ENCODE measurements at regions not wholly inside any gene's neighbourhood (a gene's known extent, or its start where the extent isn't known, plus 50 kb on each side); places are given as distances from the start of the nearest gene placed in this dataset.

GRCh38 chr18:43486462-43486861 lies 209.2 kb upstream of the SYT4 start:
- no TSS peak for BruUV-seq (replicated peaks)
- peaks cover 13% of the 10 kb centered on the region for H3K9me3 ChIP-seq (ENCODE audit: low read depth, low read length, poor library complexity, severe bottlenecking)
- H3K27ac ChIP-seq (ENCODE audit: low read depth, low read length, poor library complexity, severe bottlenecking) = no peak overlapping the region
- TF ChIP-seq, protein P1, sequence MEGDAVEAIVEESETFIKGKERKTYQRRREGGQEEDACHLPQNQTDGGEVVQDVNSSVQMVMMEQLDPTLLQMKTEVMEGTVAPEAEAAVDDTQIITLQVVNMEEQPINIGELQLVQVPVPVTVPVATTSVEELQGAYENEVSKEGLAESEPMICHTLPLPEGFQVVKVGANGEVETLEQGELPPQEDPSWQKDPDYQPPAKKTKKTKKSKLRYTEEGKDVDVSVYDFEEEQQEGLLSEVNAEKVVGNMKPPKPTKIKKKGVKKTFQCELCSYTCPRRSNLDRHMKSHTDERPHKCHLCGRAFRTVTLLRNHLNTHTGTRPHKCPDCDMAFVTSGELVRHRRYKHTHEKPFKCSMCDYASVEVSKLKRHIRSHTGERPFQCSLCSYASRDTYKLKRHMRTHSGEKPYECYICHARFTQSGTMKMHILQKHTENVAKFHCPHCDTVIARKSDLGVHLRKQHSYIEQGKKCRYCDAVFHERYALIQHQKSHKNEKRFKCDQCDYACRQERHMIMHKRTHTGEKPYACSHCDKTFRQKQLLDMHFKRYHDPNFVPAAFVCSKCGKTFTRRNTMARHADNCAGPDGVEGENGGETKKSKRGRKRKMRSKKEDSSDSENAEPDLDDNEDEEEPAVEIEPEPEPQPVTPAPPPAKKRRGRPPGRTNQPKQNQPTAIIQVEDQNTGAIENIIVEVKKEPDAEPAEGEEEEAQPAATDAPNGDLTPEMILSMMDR (conservative IDR thresholded peaks at IDR 0.05; ENCODE audit: low read depth, low read length) = no peak
- TF ChIP-seq EZH2 (IDR thresholded peaks at IDR 0.05; ENCODE audit: borderline replicate concordance, low read depth, low read length, poor library complexity, severe bottlenecking) = no peak
- ChIA-PET CTCF (no interaction called here), POLR2A (ENCODE audit: low non-redundant PET) (no interaction called here)
- H3K4me3 ChIP-seq (ENCODE audit: low read depth, low read length, poor library complexity, severe bottlenecking) = no peak overlapping the region
- H3K27me3 ChIP-seq (replicated peaks; ENCODE audit: insufficient read depth, low read depth, low read length, poor library complexity) = no peaks in the 10 kb centered on the region
- H3K36me3 ChIP-seq (ENCODE audit: insufficient read depth, low read length, poor library complexity, severe bottlenecking) = no peaks in the 10 kb centered on the region
- intact Hi-C loops (cut with micrococcal nuclease; ENCODE audit: unreplicated experiment) = no loop called here
- no peaks in the 10 kb centered on the region for H3K4me1 ChIP-seq (ENCODE audit: insufficient read depth, low read length, poor library complexity, severe bottlenecking)
- peak; percentile 4 for DNase-seq (ENCODE audit: low spot score)

DNA sequence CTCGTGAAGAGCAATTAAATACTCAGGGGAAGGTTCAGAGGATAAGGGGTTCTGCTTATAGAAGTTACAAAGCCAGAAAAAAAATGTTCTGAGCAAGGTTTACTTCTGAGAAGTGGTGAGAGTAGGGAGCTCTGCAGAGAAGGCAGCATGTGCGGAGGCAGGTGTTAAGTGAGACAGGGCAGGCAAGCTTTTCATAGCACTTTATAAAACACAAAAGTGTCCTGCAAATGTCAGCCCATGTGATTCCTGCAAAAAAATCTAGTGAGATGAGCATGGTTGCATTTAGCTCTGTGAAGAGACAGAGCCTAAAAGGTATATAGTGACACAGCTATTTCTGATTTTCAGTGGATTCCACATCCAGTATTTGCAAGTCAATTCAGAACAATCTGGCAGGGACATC lies 223.8 kb upstream of the SYT4 start:
- POLR2A ChIA-PET (ENCODE audit: low non-redundant PET) = no interaction called here
- Histone ChIP-seq H3K4me1 (ENCODE audit: insufficient read depth, low read length, poor library complexity, severe bottlenecking) (no peaks in the 10 kb centered on the region), H3K27me3 (replicated peaks; ENCODE audit: insufficient read depth, low read depth, low read length, poor library complexity) (no peaks in the 10 kb centered on the region), H3K4me3 (ENCODE audit: low read depth, low read length, poor library complexity, severe bottlenecking) (no peak overlapping the region), H3K36me3 (ENCODE audit: insufficient read depth, low read length, poor library complexity, severe bottlenecking) (no peaks in the 10 kb centered on the region), H3K9me3 (ENCODE audit: low read depth, low read length, poor library complexity, severe bottlenecking) (no peaks in the 10 kb centered on the region), H3K27ac (ENCODE audit: low read depth, low read length, poor library complexity, severe bottlenecking) (no peak overlapping the region)
- BruUV-seq (replicated peaks) = no TSS peak
- CTCF ChIA-PET = no interaction called here
- DNase-seq (ENCODE audit: low spot score) = no peak
- no peak for TF ChIP-seq EZH2 (IDR thresholded peaks at IDR 0.05; ENCODE audit: borderline replicate concordance, low read depth, low read length, poor library complexity, severe bottlenecking)
- intact Hi-C loops (cut with micrococcal nuclease; ENCODE audit: unreplicated experiment) = no loop called here

- TF ChIP-seq EZH2 (IDR thresholded peaks at IDR 0.05; ENCODE audit: borderline replicate concordance, low read depth, low read length, poor library complexity, severe bottlenecking) = no peak
- TF ChIP-seq, protein P1 (conservative IDR thresholded peaks at IDR 0.05; ENCODE audit: low read depth, low read length) = no peak
- CTCF ChIA-PET = no interaction called here
- intact Hi-C loops (cut with micrococcal nuclease; ENCODE audit: unreplicated experiment) = no loop called here
- peaks cover 23% of the 10 kb centered on the region for H3K9me3 ChIP-seq (ENCODE audit: low read depth, low read length, poor library complexity, severe bottlenecking)
- no TSS peak for BruUV-seq (replicated peaks)
- no peaks in the 10 kb centered on the region for H3K36me3 ChIP-seq (ENCODE audit: insufficient read depth, low read length, poor library complexity, severe bottlenecking)
- no peak overlapping the region for H3K4me3 ChIP-seq (ENCODE audit: low read depth, low read length, poor library complexity, severe bottlenecking)
- POLR2A ChIA-PET (ENCODE audit: low non-redundant PET) = no interaction called here
- DNase-seq (ENCODE audit: low spot score) = no peak
- H3K27me3 ChIP-seq (replicated peaks; ENCODE audit: insufficient read depth, low read depth, low read length, poor library complexity) = no peaks in the 10 kb centered on the region
- no peak overlapping the region for H3K27ac ChIP-seq (ENCODE audit: low read depth, low read length, poor library complexity, severe bottlenecking)
- H3K4me1 ChIP-seq (ENCODE audit: insufficient read depth, low read length, poor library complexity, severe bottlenecking) = no peaks in the 10 kb centered on the region
Observed at GRCh38 chr18:43506935-43507334, 229.6 kb upstream of the SYT4 start.

DNA sequence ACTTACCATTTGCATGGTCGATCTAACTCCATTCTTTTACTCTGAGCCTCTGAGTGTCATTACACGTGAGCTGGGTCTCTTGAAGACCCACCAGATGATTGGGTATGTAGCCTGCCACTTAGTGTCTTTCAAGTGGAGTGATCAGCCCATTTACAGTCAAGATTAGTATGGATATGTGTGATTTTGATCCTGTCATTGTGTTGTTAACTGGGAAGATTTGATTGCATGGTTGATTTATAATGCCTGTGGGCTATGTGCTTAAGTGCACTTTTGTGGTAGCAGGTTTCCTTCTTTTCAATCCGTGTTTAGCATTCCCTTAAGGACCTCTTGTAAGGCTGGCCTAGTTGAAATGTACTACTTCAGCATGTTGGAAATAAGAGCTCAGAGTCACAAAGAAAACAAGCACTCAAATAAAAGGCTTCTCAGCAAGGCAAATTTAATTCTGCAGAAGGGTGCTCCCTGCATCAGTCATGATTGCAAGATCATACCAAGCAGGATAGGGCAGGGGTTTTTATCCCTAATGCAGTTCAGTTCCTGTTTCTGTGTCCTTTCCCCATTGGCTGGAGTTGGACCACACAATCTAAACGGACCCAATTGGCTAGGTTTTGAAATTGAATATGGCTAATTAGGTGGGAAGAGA lies 230.7 kb upstream of the SYT4 start:
- Histone ChIP-seq H3K27ac (ENCODE audit: low read depth, low read length, poor library complexity, severe bottlenecking) (no peak overlapping the region), H3K4me3 (ENCODE audit: low read depth, low read length, poor library complexity, severe bottlenecking) (no peak overlapping the region), H3K36me3 (ENCODE audit: insufficient read depth, low read length, poor library complexity, severe bottlenecking) (no peaks in the 10 kb centered on the region), H3K27me3 (replicated peaks; ENCODE audit: insufficient read depth, low read depth, low read length, poor library complexity) (no peaks in the 10 kb centered on the region), H3K9me3 (ENCODE audit: low read depth, low read length, poor library complexity, severe bottlenecking) (peaks cover 23% of the 10 kb centered on the region), H3K4me1 (ENCODE audit: insufficient read depth, low read length, poor library complexity, severe bottlenecking) (no peaks in the 10 kb centered on the region)
- DNase-seq (ENCODE audit: low spot score) = no peak
- no peak for TF ChIP-seq EZH2 (IDR thresholded peaks at IDR 0.05; ENCODE audit: borderline replicate concordance, low read depth, low read length, poor library complexity, severe bottlenecking)
- TF ChIP-seq, protein P1 (conservative IDR thresholded peaks at IDR 0.05; ENCODE audit: low read depth, low read length) = no peak
- intact Hi-C loops (cut with micrococcal nuclease; ENCODE audit: unreplicated experiment) = no loop called here
- CTCF ChIA-PET = no interaction called here
- POLR2A ChIA-PET (ENCODE audit: low non-redundant PET) = no interaction called here
- no TSS peak for BruUV-seq (replicated peaks)

All from A673 (cell line).